ENCODE measurements at regions not wholly inside any gene's neighbourhood (a gene's known extent, or its start where the extent isn't known, plus 50 kb on each side); places are given as distances from the start of the nearest gene placed in this dataset.

DNA sequence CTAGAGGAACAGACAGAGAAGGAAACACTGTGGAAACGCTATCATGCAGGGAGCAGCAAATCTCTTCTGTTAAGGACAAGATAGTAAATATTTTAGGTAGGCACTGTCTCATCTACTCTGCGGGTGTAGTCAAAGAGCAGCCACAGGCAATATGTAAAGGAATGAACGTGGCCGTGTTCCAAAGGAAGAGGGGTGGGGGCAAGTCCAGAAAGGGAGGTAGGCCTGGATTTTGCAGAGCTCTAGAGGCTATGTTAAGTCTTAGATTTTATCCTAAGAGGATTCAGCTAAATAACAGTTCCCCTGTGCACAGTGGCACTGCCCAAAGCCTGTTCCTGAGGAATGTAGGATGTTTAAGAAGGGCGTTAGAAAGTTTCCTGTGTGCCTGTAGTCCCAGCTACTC, 161.6 kb downstream of the ACTL7B start:
- TF ChIP-seq CTCF (IDR thresholded peaks at IDR 0.05; ENCODE audit: low read length) (no peak), EZH2 (IDR thresholded peaks at IDR 0.05; ENCODE audit: borderline replicate concordance, low read length) (no peak)

Measured in OCI-LY1 (cell line).